Ovary (tissue), 1 donor: ENCODE measurements at regions not wholly inside any gene's neighbourhood (a gene's known extent, or its start where the extent isn't known, plus 50 kb on each side); places are given as distances from the start of the nearest gene placed in this dataset.

Source experiments
- EP300 ChIP-seq: sonication (generic); formaldehyde crosslinking; IDR thresholded peaks from one replicate; pipeline ENCODE4 v1.6.1; 2017; ENCODE audit warnings: antibody characterized with exemption
- POLR2A ChIP-seq: fragments of 450-650 bp; IDR thresholded peaks from one replicate; pipeline ENCODE4 v1.6.1; 2017; ENCODE audit warnings: antibody characterized with exemption, mild to moderate bottlenecking, moderate library complexity

GRCh38 chr18:60163622-60164021, 209.0 kb downstream of the MC4R start:
- TF ChIP-seq POLR2A = no peak
- no peak for TF ChIP-seq EP300
